Lower lobe of right lung (tissue), 2 donors: ENCODE measurements at regions not wholly inside any gene's neighbourhood (a gene's known extent, or its start where the extent isn't known, plus 50 kb on each side); places are given as distances from the start of the nearest gene placed in this dataset.
"Not testable (repeated sequence)": the region's sequence is repeated elsewhere in the genome, so short reads cannot be mapped to it uniquely, and the experiment has no call there.

Experiments
- ATAC-seq, 2 donors: fragments of 200-7000 bp; cut with Tn5 transposase; one replicate each; pipeline ENCODE4 v1.9.1; 2020 to 2022; ENCODE audit warnings: mild to moderate bottlenecking in 2 of 2, moderate library complexity in 2 of 2
- DNase-seq: peaks from one replicate; pipeline ENCODE4 v3.0.0-alpha.2; 2020
- H3K27ac ChIP-seq: fragments of 200-600 bp; one replicate; pipeline ENCODE4 v1.8.0; 2022
- H3K27me3 ChIP-seq: fragments of 200-600 bp; one replicate; pipeline ENCODE4 v1.8.0; 2022; ENCODE audit warnings: low read depth
- H3K36me3 ChIP-seq: fragments of 200-600 bp; one replicate; pipeline ENCODE4 v1.8.0; 2022; ENCODE audit warnings: mild to moderate bottlenecking
- H3K4me1 ChIP-seq: fragments of 200-600 bp; one replicate; pipeline ENCODE4 v1.8.0; 2022
- H3K4me3 ChIP-seq: fragments of 200-600 bp; one replicate; pipeline ENCODE4 v1.8.0; 2022; ENCODE audit warnings: mild to moderate bottlenecking
- H3K9me3 ChIP-seq: fragments of 200-600 bp; one replicate; pipeline ENCODE4 v1.8.0; 2022
- CTCF ChIP-seq: fragments of 200-600 bp; IDR thresholded peaks from one replicate; pipeline ENCODE4 v1.8.0; 2022; ENCODE audit warnings: antibody characterized with exemption, mild to moderate bottlenecking
- intact Hi-C: fragments of 100-400 bp; cut with DNase I; formaldehyde crosslinking; loops from one replicate; pipeline ENCODE4 v1.11.0; 2022
- donor health status: DM: no; HTN: yes; CAD: no; lungs with severe emphysema.

- H3K27me3 ChIP-seq, H3K27ac ChIP-seq, H3K4me1 ChIP-seq, ATAC-seq, DNase-seq, H3K36me3 ChIP-seq, intact Hi-C loops, H3K9me3 ChIP-seq, H3K4me3 ChIP-seq: not testable (repeated sequence)
Observed at GRCh38 chr12:64552510-64552909, 57.8 kb upstream of the RASSF3 start.

DNA sequence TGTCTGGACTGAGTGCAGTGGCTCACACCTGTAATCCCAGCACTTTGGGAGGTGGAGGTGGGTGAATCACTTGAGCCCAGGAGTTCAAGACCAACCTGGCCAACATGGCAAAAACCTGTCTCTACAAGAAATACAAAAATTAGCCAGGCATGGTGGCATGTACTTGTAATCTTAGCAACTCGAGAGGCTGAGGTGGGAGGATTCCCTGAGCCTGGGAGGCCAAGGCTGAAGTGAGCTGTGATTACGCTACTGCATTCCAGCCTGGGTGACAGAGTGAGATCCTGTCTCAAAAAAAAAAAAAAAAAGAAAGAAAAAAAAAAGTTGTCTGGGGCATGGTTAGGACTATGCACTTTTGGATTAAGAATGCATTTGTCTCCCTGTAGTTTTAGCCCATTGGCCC lies 56.6 kb upstream of the RASSF3 start:
- H3K36me3 ChIP-seq, intact Hi-C loops, H3K27ac ChIP-seq, DNase-seq, H3K27me3 ChIP-seq, ATAC-seq, H3K9me3 ChIP-seq, H3K4me1 ChIP-seq, H3K4me3 ChIP-seq: not testable (repeated sequence)

DNA sequence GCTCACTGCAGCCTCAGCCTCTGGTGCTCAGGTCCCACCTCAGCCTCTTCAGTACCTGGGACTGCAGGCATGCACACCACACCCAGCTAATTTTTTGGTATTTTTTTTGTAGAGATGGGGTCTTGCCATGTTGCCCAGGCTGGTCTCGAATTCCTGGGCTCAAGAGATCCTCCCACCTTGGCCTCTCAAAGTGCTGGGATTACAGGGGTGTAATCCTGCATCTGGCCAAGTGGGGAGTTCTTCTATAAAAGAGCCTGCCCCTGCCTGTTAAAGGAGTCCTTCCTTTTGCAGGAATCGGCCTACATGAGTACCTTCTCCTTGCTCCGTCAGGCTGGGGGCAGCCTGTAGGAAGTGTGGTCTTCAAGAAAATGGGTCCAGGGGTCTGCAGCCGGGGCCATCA lies 54.1 kb upstream of the RASSF3 start:
- intact Hi-C loops, result no loop called here

DNA sequence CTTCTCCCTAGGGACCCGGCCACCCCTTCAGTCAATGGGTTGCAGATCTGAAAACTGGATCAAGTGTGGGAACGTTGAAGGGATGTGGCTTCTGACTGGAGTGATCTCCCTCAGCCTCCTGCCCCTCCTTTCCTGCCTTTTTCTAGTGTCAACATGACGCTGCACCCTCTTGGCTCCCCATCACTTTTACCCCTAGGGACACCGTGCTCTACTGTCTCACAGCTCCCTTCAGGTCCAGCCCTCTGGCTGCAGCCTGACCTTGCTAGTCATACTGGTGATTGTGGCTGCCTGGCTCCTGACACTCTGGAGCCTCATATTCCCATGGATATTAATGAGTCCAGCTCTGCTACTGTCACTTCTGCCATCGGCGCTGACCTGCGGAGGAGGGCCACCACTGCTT lies 51.5 kb upstream of the RASSF3 start:
- H3K36me3 ChIP-seq, result no peaks in the 10 kb centered on the region
- no peak overlapping the region for H3K4me3 ChIP-seq
- no peak for TF ChIP-seq CTCF
- DNase-seq (no peak), ATAC-seq (no peak)
- H3K9me3 ChIP-seq, result no peaks in the 10 kb centered on the region
- intact Hi-C loops, result no loop called here
- no peak overlapping the region for H3K27ac ChIP-seq
- peaks cover 5% of the 10 kb centered on the region for H3K4me1 ChIP-seq
- no peaks in the 10 kb centered on the region for H3K27me3 ChIP-seq

More for the DNA sequence above, 54.1 kb upstream of the RASSF3 start:
- Histone ChIP-seq H3K9me3 (no peaks in the 10 kb centered on the region), H3K4me1 (peaks cover 5% of the 10 kb centered on the region), H3K36me3 (no peaks in the 10 kb centered on the region), H3K27me3 (no peaks in the 10 kb centered on the region), H3K27ac (no peak overlapping the region), H3K4me3 (no peak overlapping the region)
- TF ChIP-seq CTCF, result no peak
- DNase-seq (no peak), ATAC-seq (no peak)

- no peak overlapping the region for H3K27ac ChIP-seq
- ATAC-seq (peak in 1 of 2 donors; percentile 32), DNase-seq (no peak)
- no peaks in the 10 kb centered on the region for H3K27me3 ChIP-seq
- peaks cover 5% of the 10 kb centered on the region for H3K4me1 ChIP-seq
- H3K9me3 ChIP-seq, result no peaks in the 10 kb centered on the region
- intact Hi-C loops, result loop anchor here (10.0 kb wide), 1 partner anchor 54 kb away; the partner anchor contains the start of gene RASSF3
- H3K36me3 ChIP-seq, result no peaks in the 10 kb centered on the region
- TF ChIP-seq CTCF, result no peak
- H3K4me3 ChIP-seq, result no peak overlapping the region
Observed at GRCh38 chr12:64560396-64561301, 49.6 kb upstream of the RASSF3 start.
